ENCODE measurements at regions not wholly inside any gene's neighbourhood (a gene's known extent, or its start where the extent isn't known, plus 50 kb on each side); places are given as distances from the start of the nearest gene placed in this dataset.

GRCh38 chr6:163645560-163645959 lies 231.0 kb downstream of the QKI start:
- TF ChIP-seq CTCF (IDR thresholded peaks at IDR 0.05) (no peak), POLR2A (IDR thresholded peaks at IDR 0.05) (no peak), POLR2AphosphoS5 (IDR thresholded peaks at IDR 0.05; ENCODE audit: insufficient read depth in 1 of 2, low read depth in 1 of 2) (no peak)
